Nucleus accumbens (tissue), 56 donors: ENCODE measurements at regions not wholly inside any gene's neighbourhood (a gene's known extent, or its start where the extent isn't known, plus 50 kb on each side); places are given as distances from the start of the nearest gene placed in this dataset.

Experiments used
- DNase-seq, 56 donors: peaks; one replicate each; lab custom pipeline; 2025; lab: John Stamatoyannopoulos, UW

GRCh38 chr13:111448504-111448903 is 128.1 kb downstream of the TEX29 start:
- DNase-seq, result no peak

GRCh38 chr13:111449041-111449440 is 128.6 kb downstream of the TEX29 start:
- peak in 31 of 56 donors; percentile 8 to 67 (median 36) for DNase-seq

GRCh38 chr13:111451402-111451801 is 131.0 kb downstream of the TEX29 start:
- DNase-seq, result peak in 10 of 56 donors; percentile 21 to 66 (median 57)

- no peak for DNase-seq
Observed at GRCh38 chr13:111456452-111457230, 136.2 kb downstream of the TEX29 start.

GRCh38 chr13:111458001-111458531 is 137.6 kb downstream of the TEX29 start:
- DNase-seq, result no peak

- DNase-seq, result no peak
Observed at GRCh38 chr13:111458739-111459138, 138.3 kb downstream of the TEX29 start.

DNA sequence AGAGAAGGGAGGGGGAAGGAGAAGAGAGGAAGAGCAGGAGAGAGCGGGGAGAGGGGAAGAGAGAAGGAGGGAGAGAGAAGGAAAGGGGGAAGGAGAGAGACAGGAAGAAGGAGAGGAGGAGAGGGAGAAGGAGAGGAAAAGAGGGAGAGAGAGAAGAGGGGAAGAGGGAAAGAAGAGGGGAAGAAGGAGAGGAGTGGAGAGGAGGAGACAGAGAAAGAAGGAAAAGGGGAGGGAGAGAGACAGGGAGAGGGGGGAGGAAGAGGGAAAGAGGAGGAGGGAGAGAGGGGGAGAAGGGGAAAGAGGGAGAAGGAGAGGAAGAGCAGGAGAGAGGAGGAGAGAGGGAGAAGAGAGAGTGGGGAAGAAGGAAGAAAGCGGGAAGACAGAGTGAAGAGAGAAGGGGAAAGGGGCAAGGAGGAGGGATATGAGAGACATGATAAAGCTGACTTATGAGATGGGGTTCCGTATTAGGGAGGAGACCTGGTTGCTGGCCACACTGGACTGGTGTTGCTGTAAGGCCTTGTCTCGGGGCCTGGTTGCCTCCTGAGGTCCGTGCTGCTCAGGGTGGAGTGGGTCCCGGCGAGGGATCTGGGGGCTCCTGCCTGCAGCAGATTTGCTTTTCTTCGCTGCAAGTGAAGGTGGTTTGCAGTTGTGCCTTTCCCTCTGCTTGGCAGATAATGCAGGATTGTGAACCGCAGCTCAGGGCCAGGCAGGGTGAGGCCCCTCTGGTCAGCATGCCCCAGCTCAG is 139.5 kb downstream of the TEX29 start:
- DNase-seq, result no peak

- peak in 43 of 56 donors; percentile 5 to 75 (median 40) for DNase-seq
Observed at GRCh38 chr13:111460548-111461444, 140.4 kb downstream of the TEX29 start.

DNA sequence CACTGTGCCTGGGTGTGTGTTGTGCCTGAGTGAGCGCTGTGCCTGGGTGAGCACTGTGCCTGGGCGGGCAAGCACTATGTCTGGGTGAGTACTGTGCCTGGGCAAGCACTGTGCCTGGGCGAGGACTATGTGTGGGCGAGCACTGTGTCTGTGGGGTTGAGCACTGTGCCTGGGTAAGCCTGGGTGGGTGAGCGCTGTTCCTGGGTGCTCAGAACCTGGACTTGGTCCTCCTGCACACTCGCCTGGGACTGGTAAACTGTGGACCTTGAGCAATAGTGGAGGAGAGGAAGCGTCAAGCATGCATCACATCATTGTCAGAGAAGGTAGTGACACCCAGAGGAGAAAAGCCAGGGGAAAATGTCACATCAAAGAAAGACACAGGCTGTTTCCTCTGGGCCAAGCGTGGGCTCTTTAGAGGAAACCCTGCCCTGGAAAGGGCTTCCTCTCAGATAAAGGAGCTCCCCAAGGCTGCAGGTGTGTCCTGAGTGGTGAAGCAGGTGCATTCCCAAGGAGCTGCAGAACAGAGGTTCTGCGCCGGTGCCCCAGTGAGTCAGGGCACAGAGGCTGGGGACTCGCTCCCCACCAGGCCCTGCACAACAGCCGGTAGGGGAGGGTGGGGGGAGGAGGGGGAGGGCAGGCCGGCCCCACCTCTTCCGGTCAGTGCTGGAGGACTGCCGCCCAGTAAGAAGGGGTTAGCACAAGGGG is 141.2 kb downstream of the TEX29 start:
- DNase-seq, result no peak

GRCh38 chr13:111462221-111462764 is 141.9 kb downstream of the TEX29 start:
- DNase-seq, result no peak

- DNase-seq, result no peak
Observed at GRCh38 chr13:111462944-111463343, 142.5 kb downstream of the TEX29 start.

DNA sequence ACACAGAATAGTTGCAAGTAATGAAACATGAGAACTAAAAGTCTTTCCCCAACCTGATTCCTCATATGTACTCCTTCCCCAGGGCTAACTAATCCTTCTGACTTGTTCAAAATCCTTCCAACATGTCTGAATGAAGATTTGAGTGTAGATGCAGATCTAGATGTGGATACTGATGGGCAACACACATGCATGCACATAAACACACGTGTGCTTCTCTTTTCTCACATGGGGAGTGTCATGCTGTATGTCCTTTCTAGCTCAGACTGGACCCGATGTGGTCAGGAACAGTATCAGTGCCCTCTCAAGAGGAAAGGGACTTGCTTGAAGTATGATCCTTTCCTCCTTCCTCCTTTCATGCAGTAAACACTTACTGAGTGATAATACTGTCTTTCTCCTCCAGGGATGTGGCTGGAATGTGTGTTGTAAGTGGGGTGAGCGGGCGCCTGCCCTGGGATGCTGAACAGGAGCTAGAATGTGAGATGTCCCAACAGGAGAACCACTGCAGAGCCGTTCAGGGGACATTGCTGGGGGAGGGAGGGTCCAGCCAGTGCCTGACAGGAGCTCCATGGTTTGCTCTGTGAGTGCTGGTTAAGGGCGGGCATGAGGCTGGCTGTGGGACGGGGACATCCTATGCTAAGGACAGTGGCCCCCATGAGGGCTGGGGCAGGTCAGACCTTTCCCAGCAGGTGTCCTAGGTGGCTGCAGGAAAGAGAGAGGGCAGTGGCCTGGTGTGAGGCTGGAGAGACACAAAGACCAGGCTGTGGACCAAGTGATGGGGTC is 146.9 kb downstream of the TEX29 start:
- DNase-seq, result no peak

DNA sequence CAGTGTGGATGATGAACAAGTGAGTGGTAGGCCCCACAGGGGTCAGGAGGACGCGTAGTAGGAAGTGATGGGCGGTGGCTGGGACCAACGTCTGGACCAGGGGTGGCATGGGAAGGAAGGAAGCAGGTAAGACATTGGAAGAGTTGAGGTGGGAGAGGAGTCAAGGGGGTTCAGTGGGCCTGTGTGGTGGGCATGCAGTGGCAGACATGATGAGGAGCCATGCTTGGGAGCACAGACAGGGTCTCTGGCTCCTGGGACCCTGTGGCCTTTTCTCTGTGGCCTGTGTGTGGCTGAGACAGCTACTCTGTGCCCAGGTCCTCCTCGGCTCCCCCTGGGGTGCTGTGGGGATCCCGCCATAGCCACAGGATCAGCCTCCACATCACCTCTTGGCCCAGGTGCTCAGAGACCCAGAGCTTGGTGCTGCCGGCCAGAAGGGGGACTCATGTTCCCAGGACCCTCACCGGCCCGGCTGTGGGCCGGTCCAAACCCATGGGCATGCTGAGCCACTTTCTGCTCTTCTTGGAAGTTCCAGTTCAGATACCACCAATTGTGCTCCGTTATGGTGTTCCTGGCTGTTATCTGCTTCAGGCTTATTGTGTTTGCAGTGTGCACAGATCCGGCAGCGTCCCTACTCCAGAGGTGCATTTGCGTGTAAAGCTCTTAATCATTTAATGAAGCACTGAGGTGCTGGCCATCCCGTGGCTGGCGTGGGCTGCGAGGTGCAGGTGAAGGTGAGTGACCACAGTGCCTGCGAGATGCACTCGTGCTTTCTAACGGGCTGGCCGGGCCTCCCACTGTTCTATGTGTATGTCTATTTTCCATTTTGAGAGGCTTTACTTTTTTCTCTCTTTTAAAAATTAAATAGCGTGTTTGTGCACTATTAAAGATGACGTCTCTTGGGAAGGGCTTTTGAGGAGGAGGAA is 147.9 kb downstream of the TEX29 start:
- DNase-seq, result no peak

GRCh38 chr13:111469450-111469849 is 149.0 kb downstream of the TEX29 start:
- no peak for DNase-seq

DNA sequence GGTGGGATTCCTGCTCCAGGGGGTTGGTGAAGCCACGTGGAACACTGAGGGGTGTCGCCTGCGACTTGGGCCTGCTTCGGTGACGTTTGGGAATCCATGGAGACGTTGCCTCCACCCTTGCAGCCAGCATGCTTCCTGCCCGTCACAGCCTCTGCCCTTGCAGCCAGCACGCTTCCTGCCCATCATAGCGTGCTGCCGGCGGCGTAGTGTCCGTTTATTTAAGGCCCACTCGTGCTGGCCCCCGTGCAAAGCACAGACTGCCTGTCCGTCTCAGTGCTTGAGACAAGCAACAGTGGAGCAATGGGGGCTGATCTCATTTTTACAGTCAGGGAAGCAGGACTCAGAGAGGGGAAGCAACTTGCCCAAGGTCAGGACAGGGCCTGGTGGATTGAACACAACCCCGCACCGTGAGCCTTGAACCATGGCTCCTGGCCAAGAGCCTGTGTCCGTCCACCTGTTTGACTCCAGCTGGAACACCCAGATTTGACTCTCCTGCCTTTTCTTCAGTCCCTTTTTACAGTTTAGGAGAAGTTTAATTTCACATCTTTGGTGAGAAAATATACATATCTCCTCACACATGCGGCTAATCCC is 149.6 kb downstream of the TEX29 start:
- no peak for DNase-seq

GRCh38 chr13:111470933-111471332 is 150.5 kb downstream of the TEX29 start:
- no peak for DNase-seq

GRCh38 chr13:111472083-111472482 is 151.6 kb downstream of the TEX29 start:
- no peak for DNase-seq
